ENCODE measurements at regions not wholly inside any gene's neighbourhood (a gene's known extent, or its start where the extent isn't known, plus 50 kb on each side); places are given as distances from the start of the nearest gene placed in this dataset.
"Not testable (repeated sequence)": the region's sequence is repeated elsewhere in the genome, so short reads cannot be mapped to it uniquely, and the experiment has no call there.

GRCh38 chr5:106523852-106524251, 1146.9 kb downstream of the EFNA5 start:
- DNase-seq, result no peak

GRCh38 chr5:106522296-106522695, 1148.4 kb downstream of the EFNA5 start:
- no peak for DNase-seq

GRCh38 chr5:106521701-106522100, 1149.0 kb downstream of the EFNA5 start:
- DNase-seq, result no peak

- no peak for DNase-seq
Measured at GRCh38 chr5:106510321-106510720, 1160.4 kb downstream of the EFNA5 start.

GRCh38 chr5:106508894-106509293, 1161.8 kb downstream of the EFNA5 start:
- no peak for DNase-seq

- DNase-seq, result no peak
Measured at GRCh38 chr5:106493910-106494309, 1176.8 kb downstream of the EFNA5 start.

GRCh38 chr5:106489004-106489403, 1181.7 kb downstream of the EFNA5 start:
- no peak for DNase-seq

GRCh38 chr5:106488407-106488806, 1182.3 kb downstream of the EFNA5 start:
- no peak for DNase-seq

- no peak for DNase-seq
Measured at GRCh38 chr5:106481374-106481773, 1189.4 kb downstream of the EFNA5 start.

- no peak for DNase-seq
Measured at GRCh38 chr5:106476630-106477029, 1194.1 kb downstream of the EFNA5 start.

GRCh38 chr5:106474066-106474465, 1196.7 kb downstream of the EFNA5 start:
- no peak for DNase-seq

GRCh38 chr5:106459541-106459940, 1211.2 kb downstream of the EFNA5 start:
- DNase-seq, result no peak

GRCh38 chr5:106454651-106455415, 1215.9 kb downstream of the EFNA5 start:
- no peak for DNase-seq

GRCh38 chr5:106454050-106454449, 1216.7 kb downstream of the EFNA5 start:
- DNase-seq, result no peak

GRCh38 chr5:106451998-106452397, 1218.7 kb downstream of the EFNA5 start:
- DNase-seq, result no peak

GRCh38 chr5:106443746-106444145, 1227.0 kb downstream of the EFNA5 start:
- DNase-seq, result no peak

- no peak for DNase-seq
Measured at GRCh38 chr5:106435185-106435584, 1235.6 kb downstream of the EFNA5 start.

GRCh38 chr5:106430733-106431132, 1240.0 kb downstream of the EFNA5 start:
- DNase-seq, result not testable (repeated sequence)

- no peak for DNase-seq
Measured at GRCh38 chr5:106423109-106423897, 1247.4 kb downstream of the EFNA5 start.

GRCh38 chr5:106420102-106420501, 1250.6 kb downstream of the EFNA5 start:
- DNase-seq, result no peak

GRCh38 chr5:106418196-106418595, 1252.5 kb downstream of the EFNA5 start:
- DNase-seq, result no peak

GRCh38 chr5:106417566-106417965, 1253.2 kb downstream of the EFNA5 start:
- DNase-seq, result no peak

GRCh38 chr5:106417163-106417562, 1253.6 kb downstream of the EFNA5 start:
- no peak for DNase-seq

GRCh38 chr5:106415541-106415940, 1255.2 kb downstream of the EFNA5 start:
- no peak for DNase-seq
